Osteoblast (primary cell): ENCODE measurements at regions not wholly inside any gene's neighbourhood (a gene's known extent, or its start where the extent isn't known, plus 50 kb on each side); places are given as distances from the start of the nearest gene placed in this dataset.

Source experiments
- DNase-seq: peaks from one replicate; pipeline ENCODE4 v3.0.0; 2011; ENCODE audit warnings: low spot score, mixed read lengths; ENCODE audit not compliant: insufficient read length; ENCODE audit errors: missing footprints
- H2AFZ ChIP-seq: 2 replicates; pipeline ENCODE4 v1.6.0; 2011; ENCODE audit warnings: mild to moderate bottlenecking, low read length
- H3K27ac ChIP-seq: 2 replicates; pipeline ENCODE4 v1.5.1; 2011; ENCODE audit warnings: mild to moderate bottlenecking, low read depth, low read length, moderate library complexity
- H3K27me3 ChIP-seq: 2 replicates; pipeline ENCODE4 v1.6.0; 2012; ENCODE audit warnings: mild to moderate bottlenecking, control low read depth, inconsistent platforms, low read length, moderate library complexity; ENCODE audit not compliant: insufficient read depth
- H3K36me3 ChIP-seq: 2 replicates; pipeline ENCODE4 v1.5.1; 2011; ENCODE audit warnings: mild to moderate bottlenecking, low read length, control low read depth, moderate library complexity; ENCODE audit not compliant: insufficient read depth
- H3K4me1 ChIP-seq: 2 replicates; pipeline ENCODE4 v1.5.1; 2011; ENCODE audit warnings: mild to moderate bottlenecking, low read length, control low read depth, moderate library complexity; ENCODE audit not compliant: insufficient read depth
- H3K4me2 ChIP-seq: 2 replicates; pipeline ENCODE4 v1.6.0; 2011; ENCODE audit warnings: mild to moderate bottlenecking, low read length; ENCODE audit not compliant: insufficient read depth
- H3K4me3 ChIP-seq: fragments of 200-600 bp; sonication (generic); 3 replicates; pipeline ENCODE4 v1.5.1; 2012; ENCODE audit warnings: mild to moderate bottlenecking, low read length, inconsistent platforms; ENCODE audit not compliant: insufficient read depth
- H3K79me2 ChIP-seq: 2 replicates; pipeline ENCODE4 v1.6.0; 2012; ENCODE audit warnings: mild to moderate bottlenecking, low read length, control low read depth, inconsistent platforms; ENCODE audit not compliant: insufficient read depth
- H3K9me3 ChIP-seq: 2 replicates; pipeline ENCODE4 v1.5.1; 2011; ENCODE audit warnings: low read depth, low read length, control low read depth
- H4K20me1 ChIP-seq: 2 replicates; pipeline ENCODE4 v1.6.0; 2012; ENCODE audit warnings: mild to moderate bottlenecking, low read length, control low read depth; ENCODE audit not compliant: insufficient read depth
- TF ChIP-seq, protein P1 (sequence below): IDR thresholded peaks from 2 replicates; pipeline ENCODE4 v1.5.1; 2011; ENCODE audit warnings: mild to moderate bottlenecking, low read depth, low read length, moderate library complexity; ENCODE audit errors: extremely low read depth

- H3K4me3 ChIP-seq: no peak overlapping the region
- no peak for DNase-seq
- H3K4me1 ChIP-seq: no peaks in the 10 kb centered on the region
- no peak overlapping the region for H2AFZ ChIP-seq
- H3K79me2 ChIP-seq: no peaks in the 10 kb centered on the region
- no peaks in the 10 kb centered on the region for H4K20me1 ChIP-seq
- H3K27me3 ChIP-seq: no peaks in the 10 kb centered on the region
- no peak overlapping the region for H3K27ac ChIP-seq
- H3K4me2 ChIP-seq: no peak overlapping the region
- TF ChIP-seq, protein P1, sequence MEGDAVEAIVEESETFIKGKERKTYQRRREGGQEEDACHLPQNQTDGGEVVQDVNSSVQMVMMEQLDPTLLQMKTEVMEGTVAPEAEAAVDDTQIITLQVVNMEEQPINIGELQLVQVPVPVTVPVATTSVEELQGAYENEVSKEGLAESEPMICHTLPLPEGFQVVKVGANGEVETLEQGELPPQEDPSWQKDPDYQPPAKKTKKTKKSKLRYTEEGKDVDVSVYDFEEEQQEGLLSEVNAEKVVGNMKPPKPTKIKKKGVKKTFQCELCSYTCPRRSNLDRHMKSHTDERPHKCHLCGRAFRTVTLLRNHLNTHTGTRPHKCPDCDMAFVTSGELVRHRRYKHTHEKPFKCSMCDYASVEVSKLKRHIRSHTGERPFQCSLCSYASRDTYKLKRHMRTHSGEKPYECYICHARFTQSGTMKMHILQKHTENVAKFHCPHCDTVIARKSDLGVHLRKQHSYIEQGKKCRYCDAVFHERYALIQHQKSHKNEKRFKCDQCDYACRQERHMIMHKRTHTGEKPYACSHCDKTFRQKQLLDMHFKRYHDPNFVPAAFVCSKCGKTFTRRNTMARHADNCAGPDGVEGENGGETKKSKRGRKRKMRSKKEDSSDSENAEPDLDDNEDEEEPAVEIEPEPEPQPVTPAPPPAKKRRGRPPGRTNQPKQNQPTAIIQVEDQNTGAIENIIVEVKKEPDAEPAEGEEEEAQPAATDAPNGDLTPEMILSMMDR: no peak
- no peaks in the 10 kb centered on the region for H3K36me3 ChIP-seq
- H3K9me3 ChIP-seq: no peaks in the 10 kb centered on the region
Observed at GRCh38 chr18:69326094-69326493, 74.6 kb upstream of the DOK6 start.

GRCh38 chr18:69328086-69328485, 72.6 kb upstream of the DOK6 start:
- H4K20me1 ChIP-seq: no peaks in the 10 kb centered on the region
- TF ChIP-seq, protein P1: no peak
- no peaks in the 10 kb centered on the region for H3K36me3 ChIP-seq
- H3K79me2 ChIP-seq: no peaks in the 10 kb centered on the region
- no peak overlapping the region for H3K4me3 ChIP-seq
- no peaks in the 10 kb centered on the region for H3K4me1 ChIP-seq
- no peaks in the 10 kb centered on the region for H3K27me3 ChIP-seq
- no peaks in the 10 kb centered on the region for H3K9me3 ChIP-seq
- no peak for DNase-seq
- H3K4me2 ChIP-seq: no peak overlapping the region
- no peak overlapping the region for H2AFZ ChIP-seq
- no peak overlapping the region for H3K27ac ChIP-seq

DNA sequence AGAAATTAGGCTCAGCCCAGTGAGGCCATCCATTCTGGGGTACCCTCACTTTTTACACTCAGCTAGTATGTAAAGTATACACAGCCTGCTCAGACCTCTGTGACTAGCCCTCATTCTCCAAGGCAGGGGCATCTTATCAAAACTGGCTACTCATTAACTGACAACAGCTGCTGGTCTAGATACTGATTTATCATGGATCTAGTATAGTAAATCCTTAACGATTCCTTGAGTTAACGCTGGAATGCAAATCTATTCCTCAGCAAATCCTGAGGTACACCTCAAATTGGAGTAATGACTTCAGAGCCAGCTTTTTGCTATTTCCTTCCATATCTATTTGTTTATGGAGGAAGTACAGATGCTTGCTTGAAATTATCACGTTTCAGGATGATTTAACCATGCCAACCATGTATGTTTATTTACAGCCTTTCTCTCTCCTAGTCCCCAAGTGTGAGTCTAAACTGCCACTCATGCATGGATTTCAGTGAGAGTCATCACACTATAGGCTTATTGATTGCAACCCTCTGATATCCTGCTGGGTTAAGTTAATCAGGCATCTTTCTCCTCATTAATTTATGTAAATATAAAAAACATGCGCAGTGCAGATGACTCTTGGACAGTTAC, 70.2 kb upstream of the DOK6 start:
- Histone ChIP-seq H3K27me3 (no peaks in the 10 kb centered on the region), H3K36me3 (no peaks in the 10 kb centered on the region), H3K79me2 (no peaks in the 10 kb centered on the region), H3K27ac (no peak overlapping the region), H3K4me3 (no peak overlapping the region), H3K9me3 (no peaks in the 10 kb centered on the region), H2AFZ (no peak overlapping the region), H4K20me1 (no peaks in the 10 kb centered on the region), H3K4me2 (no peak overlapping the region), H3K4me1 (no peaks in the 10 kb centered on the region)
- DNase-seq: no peak
- TF ChIP-seq, protein P1: no peak

DNA sequence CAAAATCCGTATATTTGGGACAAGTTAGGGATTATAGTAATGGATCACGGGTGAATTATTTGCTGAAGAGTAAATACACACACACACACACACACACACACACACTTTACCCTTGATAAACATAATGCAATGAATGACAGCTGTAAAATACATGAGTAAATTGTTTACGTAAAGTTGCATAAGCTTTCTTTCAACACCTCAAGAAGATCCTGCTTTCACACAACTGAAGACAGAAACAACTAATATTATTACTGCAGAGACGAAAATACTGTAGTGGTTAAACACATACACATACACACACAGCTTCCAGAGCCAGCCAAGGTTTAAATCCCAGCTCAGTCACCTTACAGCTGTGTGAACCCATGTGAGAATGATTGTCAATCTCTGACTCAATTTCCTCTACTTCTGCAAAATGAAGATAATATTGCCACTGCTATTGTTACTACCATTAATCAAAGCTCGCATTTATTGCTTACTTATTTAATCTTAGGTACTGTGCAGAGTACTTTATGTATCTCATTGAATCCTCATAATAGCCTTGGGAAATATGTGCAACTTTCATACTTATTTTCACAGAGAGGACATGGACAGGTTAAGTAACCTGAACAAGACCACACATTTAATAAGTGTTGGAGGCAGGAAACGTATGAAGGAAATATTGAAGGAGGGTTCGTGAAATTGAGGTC, 50.6 kb upstream of the DOK6 start:
- DNase-seq: no peak
- Histone ChIP-seq H2AFZ (no peak overlapping the region), H3K4me1 (no peaks in the 10 kb centered on the region), H3K4me2 (no peak overlapping the region), H3K9me3 (no peaks in the 10 kb centered on the region), H3K79me2 (no peaks in the 10 kb centered on the region), H4K20me1 (no peaks in the 10 kb centered on the region), H3K27me3 (no peaks in the 10 kb centered on the region), H3K36me3 (no peaks in the 10 kb centered on the region), H3K27ac (no peak overlapping the region), H3K4me3 (no peak overlapping the region)
- TF ChIP-seq, protein P1: no peak
